Colonic mucosa (tissue), 4 donors: ENCODE measurements at regions not wholly inside any gene's neighbourhood (a gene's known extent, or its start where the extent isn't known, plus 50 kb on each side); places are given as distances from the start of the nearest gene placed in this dataset.

ENCODE experiments used
- DNase-seq: peaks from one replicate; pipeline ENCODE4 v3.0.0-alpha.2; 2020
- H3K27ac ChIP-seq: fragments of 200-600 bp; one replicate; pipeline ENCODE4 v1.8.0; 2021
- H3K27me3 ChIP-seq: fragments of 200-600 bp; one replicate; pipeline ENCODE4 v1.8.0; 2021
- H3K36me3 ChIP-seq: fragments of 200-600 bp; one replicate; pipeline ENCODE4 v1.8.0; 2021
- H3K4me1 ChIP-seq: fragments of 200-600 bp; one replicate; pipeline ENCODE4 v1.8.0; 2021; ENCODE audit warnings: mild to moderate bottlenecking
- H3K4me3 ChIP-seq: fragments of 200-600 bp; one replicate; pipeline ENCODE4 v1.8.0; 2021
- H3K9ac ChIP-seq, 2 donors: one replicate each; pipeline ENCODE4 v1.7.0; 2013; ENCODE audit warnings: control low read depth in 2 of 2, low read depth in 2 of 2, low read length in 2 of 2
- H3K9me3 ChIP-seq: fragments of 200-600 bp; one replicate; pipeline ENCODE4 v1.8.0; 2021
- intact Hi-C: fragments of 100-400 bp; cut with DNase I; formaldehyde crosslinking; loops from one replicate; pipeline ENCODE4 v1.14.1; 2022
- TF ChIP-seq, protein P1 (sequence below): fragments of 200-600 bp; IDR thresholded peaks from one replicate; pipeline ENCODE4 v1.8.0; 2022; ENCODE audit warnings: antibody characterized with exemption, mild to moderate bottlenecking
- donor health status: healthy.
- donor health status: DM: no; HTN: no; CAD: no.
- donor health status: DM: no; HTN: no; CAD: no.

DNA sequence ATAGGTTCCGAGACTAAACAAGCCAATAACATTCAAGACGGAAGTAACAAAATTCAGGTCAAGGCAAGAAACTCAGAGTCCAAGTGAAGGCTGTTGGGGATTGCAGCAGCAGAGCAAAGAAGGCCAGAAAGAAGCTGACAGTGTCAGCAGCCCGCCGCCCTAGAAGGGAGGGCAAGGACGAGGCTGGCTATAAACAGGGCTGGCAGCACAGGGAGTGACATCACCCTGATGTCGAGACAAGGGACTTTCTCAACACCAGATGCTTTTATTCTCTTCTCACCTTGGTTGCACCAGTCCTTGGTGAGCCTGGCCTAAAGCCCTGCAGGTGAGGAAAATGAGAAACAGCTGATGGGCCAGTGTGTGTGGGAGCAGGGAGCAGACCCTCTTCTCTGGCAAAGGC, 687.7 kb upstream of the NRP1 start:
- TF ChIP-seq, protein P1, sequence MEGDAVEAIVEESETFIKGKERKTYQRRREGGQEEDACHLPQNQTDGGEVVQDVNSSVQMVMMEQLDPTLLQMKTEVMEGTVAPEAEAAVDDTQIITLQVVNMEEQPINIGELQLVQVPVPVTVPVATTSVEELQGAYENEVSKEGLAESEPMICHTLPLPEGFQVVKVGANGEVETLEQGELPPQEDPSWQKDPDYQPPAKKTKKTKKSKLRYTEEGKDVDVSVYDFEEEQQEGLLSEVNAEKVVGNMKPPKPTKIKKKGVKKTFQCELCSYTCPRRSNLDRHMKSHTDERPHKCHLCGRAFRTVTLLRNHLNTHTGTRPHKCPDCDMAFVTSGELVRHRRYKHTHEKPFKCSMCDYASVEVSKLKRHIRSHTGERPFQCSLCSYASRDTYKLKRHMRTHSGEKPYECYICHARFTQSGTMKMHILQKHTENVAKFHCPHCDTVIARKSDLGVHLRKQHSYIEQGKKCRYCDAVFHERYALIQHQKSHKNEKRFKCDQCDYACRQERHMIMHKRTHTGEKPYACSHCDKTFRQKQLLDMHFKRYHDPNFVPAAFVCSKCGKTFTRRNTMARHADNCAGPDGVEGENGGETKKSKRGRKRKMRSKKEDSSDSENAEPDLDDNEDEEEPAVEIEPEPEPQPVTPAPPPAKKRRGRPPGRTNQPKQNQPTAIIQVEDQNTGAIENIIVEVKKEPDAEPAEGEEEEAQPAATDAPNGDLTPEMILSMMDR = no peak
- Histone ChIP-seq H3K36me3 (no peaks in the 10 kb centered on the region), H3K27me3 (no peaks in the 10 kb centered on the region), H3K27ac (no peak overlapping the region), H3K9me3 (no peaks in the 10 kb centered on the region), H3K4me3 (no peak overlapping the region), H3K4me1 (no peaks in the 10 kb centered on the region), H3K9ac (no peak overlapping the region)
- no peak for DNase-seq
- intact Hi-C loops = no loop called here

DNA sequence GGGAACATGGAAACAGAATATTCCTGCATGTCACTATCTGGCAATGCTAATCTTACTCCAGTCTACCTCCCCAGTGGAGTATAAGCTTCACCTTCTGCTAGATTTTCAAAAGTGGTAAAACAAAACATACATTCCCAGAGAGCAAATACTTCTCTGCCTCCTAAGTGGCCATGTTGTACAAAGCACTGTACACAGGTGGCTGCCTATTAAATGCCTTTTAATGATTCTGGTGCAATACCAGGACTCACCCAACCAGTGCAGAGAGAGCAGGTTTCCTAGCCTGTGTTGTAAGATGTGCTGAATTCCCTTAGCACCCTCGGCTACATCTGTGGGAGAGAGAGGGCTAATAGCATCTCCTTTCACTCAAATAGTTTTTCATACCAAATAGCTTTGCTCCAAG, 684.3 kb upstream of the NRP1 start:
- TF ChIP-seq, protein P1 = no peak
- H3K36me3 ChIP-seq = no peaks in the 10 kb centered on the region
- no peak overlapping the region for H3K4me3 ChIP-seq
- no peaks in the 10 kb centered on the region for H3K4me1 ChIP-seq
- no peak for DNase-seq
- intact Hi-C loops = no loop called here
- no peaks in the 10 kb centered on the region for H3K27me3 ChIP-seq
- no peaks in the 10 kb centered on the region for H3K9me3 ChIP-seq
- no peak overlapping the region for H3K27ac ChIP-seq
- no peak overlapping the region for H3K9ac ChIP-seq

DNA sequence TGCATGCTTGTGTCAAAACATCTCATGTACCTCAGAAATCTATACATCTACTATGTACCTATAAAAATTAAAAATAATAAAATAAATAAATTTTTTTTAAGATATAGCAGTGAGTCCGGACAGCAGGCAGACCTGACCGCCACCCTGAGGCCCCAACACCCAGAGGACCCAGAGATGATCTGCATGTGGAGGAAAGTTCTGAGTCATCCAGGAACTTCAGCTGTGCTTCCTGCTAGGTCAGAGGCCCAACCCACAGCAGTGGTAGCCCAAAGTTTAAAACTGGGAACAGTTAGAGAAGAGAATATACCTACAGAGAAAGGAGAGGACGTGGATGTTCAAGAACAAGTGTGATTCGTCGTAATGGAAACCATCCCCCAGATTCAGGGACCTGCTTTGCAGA, 683.7 kb upstream of the NRP1 start:
- intact Hi-C loops = no loop called here
- Histone ChIP-seq H3K27me3 (no peaks in the 10 kb centered on the region), H3K4me1 (no peaks in the 10 kb centered on the region), H3K27ac (no peak overlapping the region), H3K9ac (no peak overlapping the region), H3K4me3 (no peak overlapping the region), H3K36me3 (no peaks in the 10 kb centered on the region), H3K9me3 (no peaks in the 10 kb centered on the region)
- no peak for DNase-seq
- TF ChIP-seq, protein P1 = no peak

DNA sequence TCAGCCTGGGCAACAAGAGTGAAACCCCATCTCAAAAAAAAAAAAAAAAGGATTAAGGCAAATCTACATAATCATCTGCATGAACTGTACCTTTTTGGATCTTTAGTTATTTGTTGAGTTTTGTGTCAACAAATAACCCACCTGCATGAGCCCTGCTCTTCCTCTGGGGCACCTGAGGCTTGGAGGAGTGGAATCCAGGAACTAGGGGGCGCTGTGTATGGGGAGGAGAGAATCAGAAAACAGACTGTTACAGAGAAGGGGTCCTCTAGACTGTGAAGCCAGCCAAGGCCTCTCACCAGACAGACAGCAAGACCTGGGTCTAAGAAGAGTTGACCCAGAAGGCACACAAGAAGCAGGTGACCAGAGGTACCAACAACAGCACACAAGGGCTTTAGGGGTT, 682.8 kb upstream of the NRP1 start:
- no peaks in the 10 kb centered on the region for H3K36me3 ChIP-seq
- H3K9ac ChIP-seq = no peak overlapping the region
- intact Hi-C loops = no loop called here
- H3K9me3 ChIP-seq = no peaks in the 10 kb centered on the region
- TF ChIP-seq, protein P1 = no peak
- H3K4me1 ChIP-seq = no peaks in the 10 kb centered on the region
- no peak overlapping the region for H3K27ac ChIP-seq
- no peak overlapping the region for H3K4me3 ChIP-seq
- no peaks in the 10 kb centered on the region for H3K27me3 ChIP-seq
- no peak for DNase-seq

DNA sequence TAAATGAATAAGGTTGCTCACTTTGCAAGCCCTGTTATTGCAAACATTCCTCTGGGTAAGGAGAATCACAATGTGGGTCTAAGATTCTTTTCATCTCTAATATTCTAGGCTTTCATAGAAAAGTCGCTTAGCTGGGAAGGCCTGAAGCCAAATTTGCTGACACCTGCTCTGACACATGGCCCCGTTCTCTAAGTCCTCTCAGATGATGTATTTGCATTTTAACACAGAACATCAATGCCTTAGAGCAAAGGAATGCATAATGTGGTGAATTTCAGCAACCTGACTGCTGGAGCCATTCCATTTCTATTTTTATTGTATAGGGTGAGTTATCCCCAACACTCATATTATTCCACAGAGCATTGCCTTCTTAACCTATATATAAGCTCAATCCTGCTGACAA, 682.1 kb upstream of the NRP1 start:
- Histone ChIP-seq H3K27ac (no peak overlapping the region), H3K4me1 (no peaks in the 10 kb centered on the region), H3K9me3 (no peaks in the 10 kb centered on the region), H3K27me3 (no peaks in the 10 kb centered on the region), H3K36me3 (no peaks in the 10 kb centered on the region), H3K9ac (no peak overlapping the region), H3K4me3 (no peak overlapping the region)
- intact Hi-C loops = no loop called here
- DNase-seq = no peak
- TF ChIP-seq, protein P1 = no peak

DNA sequence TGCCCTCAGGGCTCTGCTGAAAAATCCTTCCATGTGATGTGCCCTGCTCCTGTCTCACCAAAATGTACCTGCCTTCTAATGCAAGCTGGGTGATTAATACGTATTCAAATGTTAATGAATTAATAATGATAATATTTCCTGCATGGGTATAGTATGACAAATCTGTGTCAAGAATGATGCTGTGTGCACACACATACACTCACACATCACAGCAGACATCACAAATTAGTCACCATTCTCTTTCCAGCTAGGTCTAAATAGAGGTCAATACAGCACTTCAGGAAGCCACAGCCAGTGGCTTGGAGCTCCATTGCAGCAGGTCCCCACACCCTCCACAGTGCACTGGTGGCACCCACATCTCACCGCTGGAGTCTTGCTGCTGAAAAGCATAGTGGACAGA, 681.2 kb upstream of the NRP1 start:
- H3K27me3 ChIP-seq = no peaks in the 10 kb centered on the region
- TF ChIP-seq, protein P1 = no peak
- no peak for DNase-seq
- H3K9ac ChIP-seq = no peak overlapping the region
- intact Hi-C loops = no loop called here
- H3K4me1 ChIP-seq = no peaks in the 10 kb centered on the region
- no peaks in the 10 kb centered on the region for H3K9me3 ChIP-seq
- no peak overlapping the region for H3K4me3 ChIP-seq
- no peak overlapping the region for H3K27ac ChIP-seq
- H3K36me3 ChIP-seq = no peaks in the 10 kb centered on the region
